ENCODE measurements at regions not wholly inside any gene's neighbourhood (a gene's known extent, or its start where the extent isn't known, plus 50 kb on each side); places are given as distances from the start of the nearest gene placed in this dataset.
"Not testable (repeated sequence)": the region's sequence is repeated elsewhere in the genome, so short reads cannot be mapped to it uniquely, and the experiment has no call there.

DNA sequence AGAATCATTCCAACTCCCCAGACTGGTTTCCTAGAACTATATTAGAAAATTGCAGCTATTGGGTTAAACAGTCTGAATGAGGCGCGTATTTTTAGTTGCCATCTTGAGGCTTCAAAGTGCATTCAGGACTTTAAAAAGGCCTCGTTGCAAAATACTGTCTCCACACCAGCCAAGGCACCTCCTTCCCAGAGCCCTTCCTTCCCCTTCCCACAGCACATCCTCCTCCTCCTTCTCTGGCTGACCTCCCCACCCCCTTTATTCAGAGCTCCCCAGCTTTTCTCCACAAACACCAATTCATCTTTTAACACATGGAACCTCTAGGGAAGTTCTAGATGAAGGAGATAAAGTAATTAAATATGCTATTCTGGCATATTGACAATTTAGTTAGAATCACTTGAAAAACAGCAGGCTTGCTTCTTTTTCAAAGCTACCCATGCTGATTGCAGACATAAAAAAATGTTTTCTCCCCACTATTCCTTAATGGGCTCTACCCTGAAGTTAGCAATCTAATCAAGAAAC is 90.3 kb downstream of the RTP5 start:
- no peak for DNase-seq

DNA sequence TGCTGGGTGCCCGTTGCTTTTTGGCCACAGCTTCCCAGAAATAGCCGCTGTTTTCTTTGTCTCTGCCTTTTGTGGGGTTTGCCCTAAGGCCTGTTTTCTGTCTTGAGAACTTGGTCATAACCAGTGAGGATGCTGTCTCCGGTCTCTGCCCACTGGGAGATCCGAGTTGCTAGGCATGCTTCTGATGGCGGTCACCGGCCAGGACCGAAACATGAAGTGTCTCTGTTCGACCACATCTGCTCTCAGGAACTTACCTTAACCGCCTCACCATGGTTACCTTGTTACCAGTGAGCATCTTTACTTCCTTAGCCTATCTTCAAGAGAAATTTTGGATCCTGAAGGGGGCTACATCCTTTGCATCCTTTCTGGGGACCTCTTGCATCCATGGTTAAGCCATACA is 91.9 kb downstream of the RTP5 start:
- no peak for DNase-seq

DNA sequence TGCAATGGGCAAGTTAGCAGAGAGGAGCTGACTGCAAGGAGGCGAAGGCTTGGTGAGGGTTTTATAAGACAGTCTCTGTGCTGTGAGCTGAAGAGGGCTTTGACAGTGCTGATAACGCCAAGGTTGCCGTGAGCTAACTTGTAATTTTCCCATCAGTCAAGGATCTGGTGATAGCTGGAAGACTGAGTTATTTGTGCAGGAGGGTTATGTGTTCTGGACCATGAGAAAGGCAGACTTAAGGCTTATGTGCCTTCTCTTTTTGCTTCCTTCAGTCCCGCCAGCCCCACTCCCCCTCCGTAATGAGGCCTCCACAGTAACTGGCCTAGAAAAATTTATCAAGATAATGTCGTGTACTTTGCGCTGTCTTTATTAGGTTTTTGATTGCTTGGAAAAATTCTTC is 94.6 kb downstream of the RTP5 start:
- DNase-seq, result no peak

DNA sequence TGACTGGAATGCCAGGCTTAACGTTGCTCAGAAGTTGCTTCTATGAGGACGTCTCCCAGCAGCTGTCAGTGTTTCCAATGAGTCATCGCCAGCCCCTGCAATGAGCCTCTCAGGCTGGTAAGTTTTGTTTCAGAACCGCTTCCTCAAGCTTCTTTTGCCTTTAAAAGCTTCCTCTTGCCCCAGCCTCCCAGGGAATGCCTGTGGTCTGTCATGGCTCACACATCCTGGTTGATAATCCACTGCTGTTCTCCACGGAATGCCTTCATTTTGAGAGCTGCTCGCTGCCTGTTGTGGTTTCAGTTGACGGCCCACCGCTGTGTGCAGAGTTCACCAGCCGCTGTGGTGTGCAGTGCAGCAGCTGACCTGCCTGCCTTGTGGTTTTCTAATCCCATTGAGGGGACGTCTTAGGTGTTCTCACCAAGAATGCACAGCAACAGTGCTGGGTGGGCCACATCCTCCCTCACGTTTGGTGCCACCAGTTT is 96.4 kb downstream of the RTP5 start:
- peak in 1 of 5 donors; percentile 46 for DNase-seq

DNA sequence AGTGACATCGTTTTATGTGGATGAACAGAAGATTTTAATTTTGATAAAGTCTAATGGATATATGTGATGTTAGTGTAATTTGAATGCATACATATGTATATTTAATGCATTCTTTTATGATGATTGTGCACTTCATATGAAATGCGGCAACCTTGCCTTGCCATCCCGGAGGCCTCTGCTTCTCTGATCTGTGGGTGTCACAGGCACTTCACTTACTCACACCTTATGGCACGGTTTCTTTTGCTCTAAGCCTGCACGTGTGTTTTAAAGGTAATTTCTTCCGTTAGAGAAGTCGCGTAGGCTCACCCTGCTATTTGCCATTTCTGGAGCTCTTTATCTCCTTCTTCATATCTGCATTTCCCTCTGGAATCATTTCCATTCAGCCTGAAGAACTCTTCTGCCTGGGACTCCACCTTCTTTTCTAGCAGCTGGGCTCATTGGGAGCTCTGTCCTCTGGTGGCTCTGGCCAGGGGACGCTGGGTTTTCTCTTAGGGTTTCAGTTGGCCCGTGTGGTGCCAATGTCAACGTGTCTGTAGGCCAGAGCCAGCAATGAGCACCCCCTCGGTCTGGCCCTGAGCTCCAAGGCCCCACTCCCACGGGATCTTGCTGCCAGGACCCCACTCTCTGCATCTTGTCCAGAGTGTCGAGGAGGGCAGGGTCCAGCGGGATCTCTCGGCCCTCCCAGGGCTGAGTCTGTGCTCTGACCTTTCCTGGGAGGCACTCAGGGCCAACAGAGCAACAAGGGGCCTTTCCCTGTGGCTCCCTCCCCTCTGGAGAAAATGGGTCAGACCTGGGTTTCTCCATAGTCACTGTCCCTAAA is 97.3 kb downstream of the RTP5 start:
- no peak for DNase-seq

DNA sequence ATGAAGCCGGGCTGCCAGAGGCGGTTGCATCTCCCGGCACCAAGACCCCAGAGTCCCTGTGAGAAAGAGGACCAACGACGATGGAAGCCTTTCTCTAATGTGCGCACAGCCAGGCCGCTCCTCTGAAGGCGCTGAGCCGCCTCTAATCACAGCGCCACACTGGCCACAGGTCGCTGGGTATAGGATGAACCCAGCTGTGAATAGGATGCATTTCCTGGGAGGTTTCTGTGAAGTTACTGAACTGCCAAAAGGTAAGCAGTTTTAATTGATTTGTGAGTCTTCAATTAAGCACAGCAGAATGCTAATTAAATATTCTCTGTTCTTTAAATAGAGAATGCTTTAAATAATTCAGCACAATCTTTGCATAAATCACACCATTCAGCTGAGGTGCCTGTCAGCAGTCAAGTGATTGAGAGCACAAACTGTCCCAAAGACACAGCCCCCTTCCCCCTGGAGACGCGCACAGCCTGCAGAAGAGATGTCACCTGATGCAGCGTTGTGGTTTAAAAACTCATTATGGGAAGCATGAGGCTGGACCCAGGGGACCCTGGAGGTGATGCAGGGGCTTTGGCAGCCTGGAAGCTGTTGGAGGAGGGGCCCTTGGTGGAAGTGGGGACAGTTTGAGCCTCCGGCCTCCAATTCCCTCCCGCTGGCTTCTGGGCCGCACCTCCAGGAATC is 98.1 kb downstream of the RTP5 start:
- no peak for DNase-seq

DNA sequence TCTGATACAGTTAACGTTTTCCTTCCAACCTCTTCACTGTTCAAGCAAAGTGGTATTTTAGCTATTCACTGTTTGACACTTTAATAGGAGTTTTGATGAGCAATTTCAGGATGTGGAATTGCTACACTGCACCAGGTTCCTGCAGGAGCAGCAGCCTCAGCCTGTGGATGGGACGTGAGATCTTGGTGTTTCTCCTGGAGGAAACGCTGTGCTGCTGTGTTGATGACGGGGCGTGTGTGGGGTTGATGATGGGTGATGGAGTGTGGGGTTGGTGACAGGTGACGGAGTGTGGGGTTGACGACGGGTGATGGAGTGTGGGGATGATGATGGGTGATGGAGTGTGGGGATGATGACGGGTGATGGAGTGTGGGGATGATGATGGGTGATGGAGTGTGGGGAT is 98.9 kb downstream of the RTP5 start:
- DNase-seq, result no peak

DNA sequence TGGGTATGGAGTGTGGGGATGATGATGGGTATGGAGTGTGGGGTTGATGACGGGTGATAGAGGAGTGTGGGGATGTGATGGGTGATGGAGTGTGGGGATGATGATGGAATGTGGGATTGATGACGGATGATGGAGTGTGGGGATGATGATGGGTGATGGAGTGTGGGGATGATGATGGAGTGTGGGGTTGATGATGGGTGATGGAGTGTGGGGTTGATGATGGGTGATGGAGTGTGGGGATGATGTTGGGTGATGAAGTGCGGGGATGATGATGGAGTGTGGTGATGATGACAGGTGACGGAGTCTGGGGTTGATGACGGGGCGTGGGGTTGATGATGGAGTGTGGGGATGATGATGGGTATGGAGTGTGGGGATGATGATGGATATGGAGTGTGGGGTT is 99.7 kb downstream of the RTP5 start:
- DNase-seq, result not testable (repeated sequence)

DNA sequence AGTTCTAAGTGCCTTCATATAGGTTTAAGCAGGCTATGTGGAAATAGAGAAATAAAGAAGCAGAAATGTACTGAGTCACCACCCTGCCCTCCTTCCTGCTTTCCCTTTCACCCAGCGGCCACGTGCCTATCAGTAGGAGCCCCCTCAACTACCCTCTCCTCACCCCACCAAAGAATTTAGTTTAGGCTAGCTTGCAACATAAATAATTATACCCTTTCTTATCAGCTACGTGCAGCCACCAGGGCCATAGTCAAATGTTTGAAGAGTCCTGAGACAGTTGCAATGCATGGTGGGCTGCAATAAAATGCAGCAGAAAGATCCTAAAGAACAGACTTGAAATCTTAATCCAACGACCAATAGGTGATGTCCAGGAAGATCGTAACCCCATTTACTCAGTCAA is 101.2 kb downstream of the RTP5 start:
- DNase-seq, result no peak

DNA sequence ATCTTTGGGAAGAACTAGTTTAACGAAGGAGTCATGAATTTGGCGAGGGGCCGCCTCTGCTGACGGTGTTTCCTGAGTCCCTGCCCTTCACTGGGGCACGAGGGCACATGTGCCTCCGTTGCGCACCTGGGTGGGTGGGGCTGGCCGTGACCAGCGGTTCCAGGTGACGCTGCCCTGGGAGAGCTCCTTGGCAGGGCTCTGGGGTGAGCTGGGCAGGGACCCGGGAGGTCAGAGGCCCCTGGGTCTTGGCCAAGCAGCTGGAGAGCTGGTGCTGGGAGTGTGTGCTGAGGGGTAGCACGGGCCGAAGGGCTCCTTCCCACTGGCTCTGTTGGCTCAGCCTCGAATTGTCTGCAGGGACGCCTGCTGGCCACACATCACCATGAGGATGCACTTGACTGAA is 104.6 kb downstream of the RTP5 start:
- no peak for DNase-seq

DNA sequence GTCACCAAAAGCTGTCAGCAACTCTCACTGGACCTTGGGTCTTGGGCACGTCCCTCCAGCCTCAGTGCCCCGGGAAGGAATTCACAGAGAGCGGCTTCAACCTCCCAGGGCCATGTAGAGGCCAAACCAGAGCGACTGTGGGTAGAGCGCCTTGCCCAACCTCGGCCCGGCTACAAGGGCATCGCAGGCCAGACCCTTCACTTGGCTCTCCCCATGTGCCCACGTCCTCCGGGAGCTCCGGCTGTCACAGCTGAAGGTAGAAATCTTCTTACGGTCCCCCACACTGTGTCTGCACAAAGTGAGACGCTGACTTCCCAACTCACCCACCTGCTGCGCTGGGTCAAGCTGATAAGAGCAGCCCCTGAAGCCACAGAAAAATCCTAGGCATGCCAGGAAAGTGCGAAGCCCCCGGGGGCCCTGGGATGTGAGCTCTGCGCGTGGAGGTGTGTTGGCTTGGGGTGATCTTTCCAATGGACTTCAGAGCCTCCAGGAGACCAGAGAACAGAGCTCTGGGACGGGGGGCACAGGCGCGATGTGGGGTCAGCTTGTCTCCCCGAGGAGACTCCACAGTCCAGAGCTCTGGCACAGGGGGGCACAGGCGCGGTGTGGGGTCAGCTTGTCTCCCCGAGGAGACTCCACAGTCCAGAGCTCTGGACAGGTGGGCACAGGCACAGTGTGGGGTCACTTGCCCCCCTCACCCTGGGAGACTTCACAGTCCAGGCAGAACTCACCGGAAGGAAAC is 105.5 kb downstream of the RTP5 start:
- no peak for DNase-seq

DNA sequence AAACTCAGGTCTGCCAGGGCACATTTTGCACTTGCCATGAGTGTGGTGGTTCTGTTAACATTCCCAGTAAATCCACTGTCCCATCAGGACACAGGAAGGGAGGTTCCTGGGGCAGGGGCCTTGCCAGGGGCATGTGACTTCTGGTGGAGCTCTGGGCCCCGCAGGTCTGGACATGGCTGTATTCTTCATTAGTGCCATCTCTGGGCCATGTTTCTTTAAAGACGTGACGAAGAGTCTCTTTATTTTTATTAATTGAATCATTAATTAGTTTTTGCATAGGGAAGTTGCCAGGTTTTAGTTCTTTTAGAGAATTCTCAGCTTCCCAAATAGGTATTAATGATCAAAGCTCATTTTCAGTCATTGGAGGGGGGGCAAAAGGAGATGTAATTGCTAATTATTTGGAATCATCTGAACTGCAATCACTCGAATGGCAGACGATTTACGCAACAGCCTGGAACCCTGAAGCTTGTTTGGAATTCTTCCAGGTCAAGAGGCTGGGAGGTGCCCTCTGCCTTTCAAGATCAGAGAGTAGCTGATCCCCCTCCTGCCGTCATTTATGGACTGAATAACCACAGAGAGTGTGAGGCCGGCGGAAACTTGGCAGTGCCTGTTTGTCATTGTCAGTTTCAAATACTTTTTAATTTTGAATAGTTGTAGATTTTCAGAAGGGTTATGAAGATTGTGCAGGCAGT is 106.2 kb downstream of the RTP5 start:
- DNase-seq, result no peak

DNA sequence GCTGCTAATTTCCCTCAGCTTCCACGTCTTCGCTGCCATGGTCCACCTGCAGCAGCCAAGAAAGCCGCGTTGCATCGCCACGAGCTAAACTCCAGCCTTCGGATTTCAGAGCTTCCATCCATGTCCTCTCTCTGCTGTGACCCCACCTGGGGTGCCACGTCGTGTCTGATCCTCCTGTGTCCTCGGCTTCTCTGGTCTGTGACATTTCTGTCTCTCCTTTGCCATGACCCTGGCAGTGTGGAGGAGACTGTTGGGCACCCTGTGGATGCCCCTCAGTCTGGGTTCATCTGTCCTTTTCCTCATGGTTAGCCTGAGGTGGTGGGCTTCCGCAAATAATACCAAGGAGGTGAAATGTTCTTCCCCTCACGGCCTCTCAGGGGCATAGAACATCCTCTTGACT is 106.8 kb downstream of the RTP5 start:
- DNase-seq, result no peak

DNA sequence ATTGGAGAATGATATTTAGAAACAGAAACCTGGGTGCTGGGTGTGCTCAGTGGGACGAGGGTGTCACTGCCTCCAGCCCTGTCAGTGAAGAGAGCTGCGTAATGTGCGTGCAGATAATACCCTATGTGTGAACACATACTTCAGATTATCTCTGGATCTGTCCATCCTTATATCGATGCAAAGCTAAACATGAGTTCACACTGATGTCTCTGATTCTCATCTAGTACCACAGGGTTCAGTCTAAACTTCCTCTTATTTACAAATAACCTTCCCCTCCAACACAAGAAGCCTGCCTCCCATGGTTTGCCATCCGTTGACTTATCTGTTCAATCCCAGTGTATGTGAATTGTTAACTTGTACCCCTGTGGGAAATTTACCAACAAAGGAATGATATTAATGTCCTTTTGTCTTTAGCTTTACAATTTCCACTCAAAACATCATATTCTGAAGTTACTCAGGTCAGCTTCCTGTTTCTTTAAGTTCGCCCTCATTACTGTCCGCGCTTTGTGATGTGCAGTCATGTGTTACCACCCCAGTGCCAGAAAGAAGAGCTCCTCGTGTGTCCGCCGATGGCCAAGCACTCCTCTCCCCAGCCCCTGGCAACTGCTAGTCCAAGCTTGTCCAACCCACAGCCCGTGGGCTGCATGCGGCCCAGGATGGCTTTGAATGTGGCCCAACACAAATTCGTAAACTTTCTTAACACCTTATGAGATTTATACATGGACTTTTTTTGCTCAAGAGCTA is 108.2 kb downstream of the RTP5 start:
- no peak for DNase-seq

DNA sequence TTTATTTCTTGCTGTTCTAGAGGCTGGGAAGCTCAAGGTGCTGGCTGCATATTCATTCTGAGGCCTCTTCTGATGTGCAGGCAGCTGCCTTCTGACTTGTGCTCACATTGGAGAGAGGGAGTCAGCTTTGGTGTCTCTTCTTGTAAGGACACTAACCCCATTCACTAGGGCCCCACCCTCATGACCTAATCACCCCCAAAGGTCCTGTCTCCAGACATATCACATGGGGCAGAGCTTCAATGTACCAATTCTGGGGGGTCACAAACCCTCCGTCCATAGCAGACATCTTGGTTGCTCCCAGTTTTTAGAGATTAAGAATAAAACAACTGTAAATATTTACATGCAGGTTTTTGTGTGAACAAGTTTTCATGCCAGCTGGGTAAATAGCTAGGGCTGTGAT is 109.1 kb downstream of the RTP5 start:
- no peak for DNase-seq

DNA sequence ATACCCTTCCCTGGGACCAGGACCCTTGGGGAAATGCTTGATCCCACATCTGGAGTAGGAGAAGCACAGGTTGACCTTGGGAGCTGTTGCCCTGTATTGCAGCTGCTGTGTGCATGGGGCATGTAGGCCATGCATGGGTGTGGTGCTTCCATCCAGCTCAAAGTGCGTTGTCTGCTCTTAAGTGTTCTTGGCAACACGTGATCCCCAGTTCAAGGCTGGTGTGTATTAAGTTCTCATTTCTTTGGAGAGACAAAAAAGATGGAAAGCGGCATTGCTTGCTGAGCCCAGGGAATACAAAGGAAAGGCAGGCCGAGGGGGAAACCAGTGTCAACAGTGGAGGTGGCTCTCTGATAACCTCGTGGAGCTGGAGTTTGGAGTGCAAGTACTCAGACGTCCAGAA is 110.7 kb downstream of the RTP5 start:
- no peak for DNase-seq

DNA sequence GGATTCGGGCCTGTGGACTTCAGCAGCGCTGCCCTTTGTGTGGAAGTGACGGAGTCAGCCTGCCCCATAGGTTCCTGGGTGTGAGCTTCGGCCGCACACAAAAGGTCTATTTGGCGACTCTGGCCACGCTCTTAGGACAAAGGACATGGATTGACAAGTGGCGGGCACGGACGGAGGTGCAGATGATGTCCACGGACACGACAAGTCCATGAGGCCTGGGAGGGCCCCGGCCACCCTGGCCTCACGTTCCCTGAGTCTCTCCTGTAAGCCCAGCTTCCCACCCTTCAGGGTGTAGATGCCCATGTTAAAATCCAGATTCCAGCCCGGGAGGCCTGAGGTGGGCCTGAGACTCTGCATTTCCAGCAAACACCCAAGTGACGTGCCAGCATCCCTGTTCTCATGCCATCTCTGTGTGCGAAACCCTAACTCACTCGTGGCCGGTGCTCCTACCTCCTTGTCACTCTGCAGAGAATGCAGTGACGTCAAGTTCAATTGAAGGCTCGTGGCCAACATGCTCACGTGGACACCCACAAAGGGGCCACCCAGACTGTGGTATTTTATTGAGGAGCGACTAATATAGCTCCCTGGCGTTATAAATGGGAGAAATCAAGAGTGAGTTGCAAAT is 111.7 kb downstream of the RTP5 start:
- no peak for DNase-seq

DNA sequence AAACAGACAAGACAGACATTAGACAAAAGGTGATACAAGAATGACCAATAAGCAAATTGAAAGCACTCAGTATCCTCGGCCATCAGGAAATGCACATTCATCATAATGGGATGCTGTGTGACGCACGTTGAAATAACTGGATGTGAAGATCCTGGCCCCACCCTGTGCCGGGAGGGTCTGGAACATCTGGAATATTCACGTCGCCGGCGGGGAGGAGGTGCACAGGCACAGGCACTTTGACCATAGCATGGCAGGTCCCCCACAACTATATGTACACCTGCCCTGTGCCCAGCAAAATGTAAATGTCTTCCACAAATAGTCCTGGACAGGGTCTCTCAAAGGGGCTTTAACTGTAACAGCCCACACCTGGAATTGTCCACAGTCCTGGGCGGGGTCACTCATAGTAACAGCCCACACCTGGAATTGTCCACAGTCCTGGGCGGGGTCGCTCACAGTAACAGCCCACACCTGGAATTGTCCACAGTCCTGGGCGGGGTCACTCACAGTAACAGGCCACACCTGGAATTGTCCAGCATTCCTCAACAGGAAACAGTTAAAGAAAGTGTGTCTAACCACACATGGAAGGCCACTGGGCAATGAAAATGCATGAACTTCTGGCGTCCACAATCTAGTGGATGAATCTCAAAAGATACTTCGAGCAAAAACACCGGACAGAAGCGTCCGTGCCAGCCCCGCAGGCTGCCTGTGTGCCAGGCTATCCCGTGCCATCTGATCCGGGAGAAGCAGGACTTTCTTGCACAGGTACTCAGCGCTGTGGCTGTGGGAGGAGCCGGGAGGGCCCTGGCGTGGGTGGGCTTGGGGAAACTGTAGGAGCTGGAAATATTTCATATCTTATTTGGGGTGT is 113.4 kb downstream of the RTP5 start:
- DNase-seq, result no peak

DNA sequence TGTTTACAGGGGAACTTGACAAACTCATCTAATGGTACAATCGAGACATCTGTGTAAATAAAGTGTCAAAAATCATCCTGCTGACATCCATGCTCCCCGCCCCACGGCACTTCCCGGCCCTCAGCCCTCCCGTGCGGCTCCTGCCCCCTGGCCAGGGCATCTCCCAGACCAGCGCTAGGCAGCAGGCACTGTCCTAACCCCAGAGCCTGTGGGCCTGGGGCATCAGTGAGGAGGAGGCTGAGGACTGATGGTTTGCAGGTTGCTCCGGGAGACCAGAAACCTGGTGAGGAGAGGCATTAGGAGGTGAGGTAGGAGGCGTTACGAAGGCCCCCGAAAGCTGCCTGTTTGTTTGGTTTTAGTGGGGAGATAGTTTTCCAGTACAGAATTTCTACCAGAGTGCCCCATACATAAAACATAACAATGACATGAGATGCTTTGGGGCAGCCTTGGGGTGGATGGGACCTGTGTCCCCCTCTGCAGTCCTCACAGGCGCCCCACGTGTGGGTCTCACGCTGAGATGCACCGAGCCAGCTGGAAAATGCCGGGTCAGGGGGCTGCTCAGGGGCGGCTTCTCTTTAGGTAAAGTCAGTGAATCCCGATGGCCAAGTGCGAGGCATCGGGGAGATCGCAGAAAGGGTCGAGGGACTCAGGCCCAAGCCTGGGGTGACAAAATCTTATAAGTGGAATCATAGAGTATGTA is 114.2 kb downstream of the RTP5 start:
- no peak for DNase-seq

DNA sequence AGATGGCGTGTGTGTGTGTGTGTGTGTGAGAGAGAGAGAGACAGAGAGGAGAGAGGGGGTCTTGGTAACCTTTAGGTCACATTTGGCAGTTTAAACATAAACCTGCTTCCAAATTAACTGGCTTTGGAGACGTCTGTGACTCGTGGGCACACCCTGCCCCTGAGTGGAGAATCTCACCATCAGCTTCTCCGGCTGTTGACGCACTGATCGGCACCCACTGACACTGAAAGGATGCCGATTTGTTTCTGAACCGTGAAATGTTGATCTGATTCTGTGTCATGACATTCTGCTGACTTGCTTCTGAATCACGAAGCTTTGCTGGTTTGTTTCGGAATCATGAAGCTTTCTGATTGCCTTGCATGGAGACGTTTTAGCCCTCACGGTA is 114.7 kb downstream of the RTP5 start:
- no peak for DNase-seq

Measured in T-helper 1 cell (primary cell).